ENCODE measurements at regions not wholly inside any gene's neighbourhood (a gene's known extent, or its start where the extent isn't known, plus 50 kb on each side); places are given as distances from the start of the nearest gene placed in this dataset.

- Histone ChIP-seq H3K4me1 (no peaks in the 10 kb centered on the region), H3K4me3 (no peak overlapping the region), H3K27me3 (no peaks in the 10 kb centered on the region), H3K36me3 (replicated peaks in 1 of 2; ENCODE audit: insufficient read depth in 1 of 2, low read depth in 2 of 2) (no peaks in the 10 kb centered on the region), H3K27ac (no peak overlapping the region), H3K9me3 (no peaks in the 10 kb centered on the region)
- TF ChIP-seq CTCF (IDR thresholded peaks at IDR 0.05) (no peak), POLR2A (IDR thresholded peaks at IDR 0.05) (no peak)
- ATAC-seq (no peak), DNase-seq (no peak)
- 43 to 50% methylated on average over 1 of the region's 1 CpG for WGBS, 2 donors
- intact Hi-C loops (cut with DNase I): no loop called here
These were observed 505.5 kb downstream of the NPIPA7 start for GRCh38 chr16:16884451-16884850.

- 81 to 86% methylated on average over 4 of the region's 4 CpGs for WGBS, 2 donors
- Histone ChIP-seq H3K4me3 (no peak overlapping the region), H3K4me1 (no peaks in the 10 kb centered on the region), H3K9me3 (no peaks in the 10 kb centered on the region), H3K36me3 (replicated peaks in 1 of 2; ENCODE audit: insufficient read depth in 1 of 2, low read depth in 2 of 2) (no peaks in the 10 kb centered on the region), H3K27ac (no peak overlapping the region), H3K27me3 (no peaks in the 10 kb centered on the region)
- DNase-seq: no peak
- ATAC-seq: no peak
- intact Hi-C loops (cut with DNase I): no loop called here
- no peak for TF ChIP-seq POLR2A (IDR thresholded peaks at IDR 0.05)
These were observed 508.3 kb downstream of the NPIPA7 start for GRCh38 chr16:16887193-16887592.

DNA sequence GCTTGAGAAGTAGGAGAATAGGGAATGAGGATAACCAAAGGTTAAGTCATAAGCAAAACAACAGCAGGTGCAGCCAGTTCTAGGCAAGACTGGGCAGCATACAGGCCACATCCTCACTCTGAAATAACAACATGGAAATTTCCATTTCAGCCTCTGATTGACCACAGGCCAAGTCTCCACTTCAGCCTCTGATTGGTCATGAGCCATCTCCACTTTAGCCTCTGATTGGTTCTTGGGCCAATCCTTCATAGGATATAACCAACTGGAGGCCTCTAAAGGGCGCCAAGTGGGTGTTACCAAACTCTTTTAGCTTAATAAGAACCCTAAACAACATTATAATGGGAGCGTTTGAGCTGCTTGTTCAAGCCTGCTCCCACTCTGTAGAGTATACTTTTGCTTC, 512.0 kb downstream of the NPIPA7 start:
- TF ChIP-seq CTCF (IDR thresholded peaks at IDR 0.05): no peak
- TF ChIP-seq POLR2A (IDR thresholded peaks at IDR 0.05): no peak
- no peak for ATAC-seq
- DNase-seq: no peak
- intact Hi-C loops (cut with DNase I): no loop called here
- no peak overlapping the region for H3K27ac ChIP-seq
- H3K4me3 ChIP-seq: no peak overlapping the region
- H3K27me3 ChIP-seq: no peaks in the 10 kb centered on the region
- WGBS, 2 donors: 41 to 48% methylated on average over 2 of the region's 2 CpGs
- H3K4me1 ChIP-seq: no peaks in the 10 kb centered on the region
- H3K36me3 ChIP-seq (replicated peaks in 1 of 2; ENCODE audit: insufficient read depth in 1 of 2, low read depth in 2 of 2): no peaks in the 10 kb centered on the region
- H3K9me3 ChIP-seq: no peaks in the 10 kb centered on the region

- H3K27me3 ChIP-seq: no peaks in the 10 kb centered on the region
- TF ChIP-seq CTCF (IDR thresholded peaks at IDR 0.05) (no peak), POLR2A (IDR thresholded peaks at IDR 0.05) (no peak)
- ATAC-seq: no peak
- H3K36me3 ChIP-seq (replicated peaks in 1 of 2; ENCODE audit: insufficient read depth in 1 of 2, low read depth in 2 of 2): no peaks in the 10 kb centered on the region
- H3K4me1 ChIP-seq: no peaks in the 10 kb centered on the region
- no peaks in the 10 kb centered on the region for H3K9me3 ChIP-seq
- no peak overlapping the region for H3K4me3 ChIP-seq
- DNase-seq: no peak
- no peak overlapping the region for H3K27ac ChIP-seq
- WGBS, 2 donors: 47 to 48% methylated on average over 1 of the region's 1 CpG
- intact Hi-C loops (cut with DNase I): no loop called here
These were observed 525.7 kb downstream of the NPIPA7 start for GRCh38 chr16:16904601-16905000.

DNA sequence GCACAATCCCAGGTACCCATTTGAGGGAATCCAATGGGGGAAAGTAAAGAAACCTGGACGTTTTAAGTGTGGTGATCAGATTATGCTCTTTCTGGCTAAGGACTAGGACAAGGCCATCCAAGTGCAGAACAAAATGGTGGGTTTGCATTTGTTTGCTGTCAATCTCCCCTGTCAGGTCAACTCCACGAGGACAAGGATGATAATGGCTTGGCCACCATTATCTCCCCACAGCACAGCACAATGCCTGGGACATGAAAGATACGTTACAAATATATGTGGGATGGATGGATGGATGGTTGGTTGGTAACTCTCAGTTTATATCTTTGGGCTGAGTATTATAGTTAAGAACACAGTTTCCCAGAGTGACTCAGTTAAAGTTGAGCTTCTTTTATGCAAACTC, 526.9 kb downstream of the NPIPA7 start:
- no peak for ATAC-seq
- WGBS, 2 donors: 32 to 45% methylated on average over 3 of the region's 3 CpGs

More for the DNA sequence above, 526.9 kb downstream of the NPIPA7 start:
- DNase-seq: no peak
- Histone ChIP-seq H3K4me1 (no peaks in the 10 kb centered on the region), H3K4me3 (no peak overlapping the region), H3K36me3 (replicated peaks in 1 of 2; ENCODE audit: insufficient read depth in 1 of 2, low read depth in 2 of 2) (no peaks in the 10 kb centered on the region), H3K27me3 (no peaks in the 10 kb centered on the region), H3K27ac (no peak overlapping the region), H3K9me3 (no peaks in the 10 kb centered on the region)
- intact Hi-C loops (cut with DNase I): no loop called here
- TF ChIP-seq POLR2A (IDR thresholded peaks at IDR 0.05): no peak
- no peak for TF ChIP-seq CTCF (IDR thresholded peaks at IDR 0.05)

Measured in body of pancreas (tissue), 4 donors.